ENCODE measurements at regions not wholly inside any gene's neighbourhood (a gene's known extent, or its start where the extent isn't known, plus 50 kb on each side); places are given as distances from the start of the nearest gene placed in this dataset.

- no peak overlapping the region for H3K27ac ChIP-seq
- no peak for TF ChIP-seq CTCF (IDR thresholded peaks at IDR 0.05)
- no peak for TF ChIP-seq ZFX (IDR thresholded peaks at IDR 0.05; ENCODE audit: borderline replicate concordance)
These were observed 606.0 kb upstream of the PITX2 start for GRCh38 chr4:111228874-111229273.

- TF ChIP-seq ZFX (IDR thresholded peaks at IDR 0.05; ENCODE audit: borderline replicate concordance) (no peak), CTCF (IDR thresholded peaks at IDR 0.05) (no peak)
- no peak overlapping the region for H3K27ac ChIP-seq
These were observed 607.4 kb upstream of the PITX2 start for GRCh38 chr4:111230265-111230664.

GRCh38 chr4:111231281-111231680 is 608.4 kb upstream of the PITX2 start:
- no peak overlapping the region for H3K27ac ChIP-seq
- TF ChIP-seq ZFX (IDR thresholded peaks at IDR 0.05; ENCODE audit: borderline replicate concordance) = no peak
- no peak for TF ChIP-seq CTCF (IDR thresholded peaks at IDR 0.05)

- no peak for TF ChIP-seq CTCF (IDR thresholded peaks at IDR 0.05)
- no peak for TF ChIP-seq ZFX (IDR thresholded peaks at IDR 0.05; ENCODE audit: borderline replicate concordance)
- H3K27ac ChIP-seq = no peak overlapping the region
These were observed 612.1 kb upstream of the PITX2 start for GRCh38 chr4:111234939-111235338.

GRCh38 chr4:111263836-111264235 is 641.0 kb upstream of the PITX2 start:
- no peak overlapping the region for H3K27ac ChIP-seq
- no peak for TF ChIP-seq CTCF (IDR thresholded peaks at IDR 0.05)
- no peak for TF ChIP-seq ZFX (IDR thresholded peaks at IDR 0.05; ENCODE audit: borderline replicate concordance)

- H3K27ac ChIP-seq = no peak overlapping the region
- TF ChIP-seq CTCF (IDR thresholded peaks at IDR 0.05) (no peak), ZFX (IDR thresholded peaks at IDR 0.05; ENCODE audit: borderline replicate concordance) (no peak)
These were observed 644.1 kb upstream of the PITX2 start for GRCh38 chr4:111266937-111267336.

GRCh38 chr4:111267786-111268185 is 644.9 kb upstream of the PITX2 start:
- TF ChIP-seq CTCF (IDR thresholded peaks at IDR 0.05) (no peak), ZFX (IDR thresholded peaks at IDR 0.05; ENCODE audit: borderline replicate concordance) (no peak)
- no peak overlapping the region for H3K27ac ChIP-seq
